Inflammatory macrophage treated with lipopolysaccharide for 1 hour (primary cell): ENCODE measurements at regions not wholly inside any gene's neighbourhood (a gene's known extent, or its start where the extent isn't known, plus 50 kb on each side); places are given as distances from the start of the nearest gene placed in this dataset.
"Not testable (repeated sequence)": the region's sequence is repeated elsewhere in the genome, so short reads cannot be mapped to it uniquely, and the experiment has no call there.

Experiments
- DNase-seq, 2 donors: peaks; one replicate each; pipeline ENCODE4 v3.0.0-alpha.2; 2020 to 2022

DNA sequence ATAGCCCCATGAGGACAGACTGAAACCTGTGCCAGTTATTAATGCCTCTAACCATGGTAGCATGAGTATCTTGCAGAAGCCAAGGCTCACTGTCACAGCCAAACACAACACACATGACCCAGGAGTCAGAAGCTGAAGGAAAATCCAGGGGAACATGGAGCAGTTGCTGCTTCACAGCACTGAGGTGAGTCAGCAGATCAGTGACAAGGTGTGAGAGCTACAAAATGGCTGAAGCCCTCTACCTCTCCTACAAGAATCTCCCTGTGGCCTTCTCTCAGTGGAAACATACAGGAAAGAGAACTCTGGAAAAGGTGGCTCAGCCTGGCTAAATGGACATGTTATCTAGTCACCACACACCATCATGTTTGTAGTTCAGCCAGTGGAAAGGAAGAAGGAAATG, 93.5 kb downstream of the NAB1 start:
- DNase-seq, result no peak

DNA sequence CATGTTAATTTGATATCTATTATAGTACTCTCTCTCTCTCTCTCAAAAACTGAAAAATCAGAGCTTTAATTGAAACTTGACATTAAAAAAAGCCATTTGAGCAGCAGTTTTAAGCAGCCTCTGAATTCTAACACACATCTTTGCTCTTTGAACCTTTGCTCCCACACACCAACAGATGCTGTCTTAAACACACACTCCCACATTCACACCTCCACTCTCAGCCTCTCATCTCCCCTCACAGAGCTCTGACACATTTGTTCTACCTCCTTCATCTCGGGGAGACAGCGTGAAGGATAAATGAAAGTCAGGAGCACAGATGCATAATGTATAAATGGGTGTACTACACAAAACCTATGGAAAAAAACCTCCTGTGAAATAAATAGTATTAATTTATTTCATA, 95.2 kb downstream of the NAB1 start:
- no peak for DNase-seq

DNA sequence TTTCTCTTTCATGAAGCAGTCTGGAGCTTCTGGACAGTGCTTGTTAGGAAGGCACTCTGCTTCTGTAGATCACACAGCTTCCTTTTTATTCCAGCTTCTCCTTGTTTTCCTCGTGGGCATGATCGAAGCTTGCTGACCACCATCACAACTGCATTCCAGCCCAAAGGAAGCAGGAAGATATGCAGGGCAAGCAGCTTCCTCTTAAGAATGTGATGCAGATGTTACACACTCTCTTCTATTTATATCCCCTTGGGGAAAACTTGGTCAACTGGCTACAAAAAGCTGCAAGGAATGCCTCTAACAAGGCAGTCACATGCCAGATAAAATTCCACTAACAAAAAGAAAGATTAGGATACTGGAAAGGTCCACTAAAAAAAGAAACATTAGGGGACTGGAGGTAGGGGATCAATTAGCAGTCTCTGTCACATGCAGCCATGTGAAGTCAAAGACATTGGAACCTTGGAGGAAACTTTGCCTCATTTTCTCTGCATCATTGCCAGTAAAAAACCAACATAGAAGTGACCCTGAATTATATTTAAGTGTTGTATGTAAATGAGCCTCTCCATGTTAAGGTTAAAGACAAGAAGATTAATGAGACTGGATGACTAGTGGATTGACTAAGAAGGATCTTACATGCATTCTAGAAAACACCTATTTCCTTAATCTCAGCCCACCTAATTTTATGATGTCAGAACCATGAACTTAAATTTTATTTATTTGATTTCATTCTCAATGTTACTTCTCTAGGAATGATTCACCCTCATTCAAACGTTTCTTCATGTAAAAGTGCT, 98.3 kb downstream of the NAB1 start:
- peak in 1 of 2 donors; percentile 11 for DNase-seq

DNA sequence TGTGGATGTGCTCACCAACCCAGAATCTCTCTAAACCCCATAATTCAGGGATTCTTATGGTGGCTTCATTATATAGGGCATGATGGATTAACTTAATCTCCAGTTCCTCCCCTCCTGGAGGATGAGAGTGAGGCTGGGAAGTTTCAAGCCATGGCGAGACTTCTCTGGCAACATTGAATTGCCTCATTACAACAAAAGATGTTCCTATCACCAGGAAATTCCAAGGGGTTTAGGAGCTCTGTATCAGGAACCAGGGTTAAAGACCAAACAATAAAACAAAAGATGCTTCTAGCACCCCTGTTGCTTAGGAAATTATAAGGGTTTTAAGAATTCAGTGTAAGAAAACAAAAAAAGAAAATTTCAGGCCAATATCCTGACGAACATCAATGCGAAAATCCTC, 100.1 kb downstream of the NAB1 start:
- DNase-seq, result no peak

DNA sequence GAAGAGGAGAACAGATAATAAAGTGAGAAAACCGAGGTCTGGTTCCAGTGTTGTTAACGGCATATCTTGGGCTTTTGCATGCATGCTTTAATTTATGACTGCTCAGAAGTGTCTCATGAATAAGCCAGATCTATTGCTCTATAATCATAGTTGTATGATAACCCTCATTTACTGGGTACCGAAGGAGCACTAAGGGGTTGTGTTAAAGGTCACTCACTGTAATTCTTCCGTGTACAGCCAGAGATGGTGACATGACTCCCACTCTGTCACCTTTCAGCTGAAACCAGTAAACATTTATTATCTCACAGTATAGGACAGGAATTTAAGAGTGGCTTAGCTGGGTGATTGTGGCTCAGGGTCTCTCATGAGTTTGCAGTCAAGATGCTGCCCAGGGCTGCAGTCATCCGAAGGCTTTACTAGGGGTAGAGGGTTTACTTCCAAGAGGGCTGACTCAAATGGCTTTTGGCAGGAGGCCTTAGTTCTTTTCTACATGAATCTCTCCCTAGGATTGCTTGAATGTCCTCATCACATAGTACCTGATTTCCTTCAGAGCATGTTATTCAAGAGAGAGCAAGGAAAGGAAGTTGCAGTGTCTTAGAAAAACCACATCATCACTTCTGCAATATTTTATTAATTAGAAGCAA, 107.0 kb downstream of the NAB1 start:
- DNase-seq, result no peak

DNA sequence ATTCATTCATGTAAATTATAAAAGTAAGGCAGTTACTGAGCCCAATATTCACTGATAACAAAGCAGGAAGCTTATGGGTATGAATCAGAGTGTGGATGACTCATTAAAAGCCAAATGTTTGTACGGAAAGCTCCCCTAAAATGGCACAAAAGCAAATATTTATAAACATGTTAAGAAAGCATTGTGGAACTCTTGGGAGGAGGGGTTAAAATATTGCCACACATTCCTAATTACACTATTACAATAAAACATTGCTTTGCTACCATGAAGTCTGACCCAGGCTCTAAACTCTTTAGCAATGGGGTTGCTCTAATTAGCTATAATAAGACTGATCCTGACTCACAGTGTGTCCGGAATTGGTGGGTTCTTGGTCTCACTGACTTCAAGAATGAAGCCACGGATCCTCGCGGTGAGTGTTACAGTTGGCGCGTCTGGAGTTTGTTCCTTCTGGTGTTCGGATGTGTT, 110.9 kb downstream of the NAB1 start:
- peak; percentile 46 to 71 for DNase-seq

DNA sequence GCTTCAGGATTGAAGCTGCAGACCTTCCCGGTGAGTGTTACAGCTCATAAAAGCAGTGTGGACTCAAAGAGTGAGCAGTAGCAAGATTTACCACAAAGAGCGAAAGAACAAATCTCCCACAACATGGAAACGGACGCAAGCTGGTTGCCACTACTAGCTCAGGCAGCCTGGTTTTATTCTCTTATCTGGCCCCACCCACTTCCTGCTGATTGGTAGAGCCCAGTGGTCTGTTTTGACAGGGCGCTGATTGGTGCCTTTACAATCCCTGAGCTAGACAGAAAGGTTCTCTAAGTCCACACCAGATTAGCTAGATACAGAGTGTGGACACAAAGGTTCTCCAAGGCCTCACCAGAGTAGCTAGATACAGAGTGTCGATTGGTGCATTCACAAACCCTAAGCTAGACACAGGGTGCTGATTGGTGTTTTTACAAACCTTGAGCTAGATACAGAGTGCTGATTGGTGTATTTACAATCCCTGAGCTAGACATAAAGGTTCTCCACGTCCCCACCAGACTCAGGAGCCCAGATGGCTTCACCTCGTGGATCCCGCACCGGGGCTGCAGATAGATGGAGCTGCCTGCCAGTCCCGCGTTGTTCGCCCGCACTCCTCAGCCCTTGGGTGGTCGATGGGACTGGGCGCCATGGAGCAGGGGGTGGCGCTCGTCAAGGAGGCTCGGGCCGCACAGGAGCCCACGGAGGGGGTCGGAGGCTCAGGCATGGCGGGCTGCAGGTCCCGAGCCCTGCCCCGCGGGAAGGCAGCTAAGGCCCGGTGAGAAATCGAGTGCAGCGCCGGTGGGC, 111.7 kb downstream of the NAB1 start:
- not testable (repeated sequence) for DNase-seq

DNA sequence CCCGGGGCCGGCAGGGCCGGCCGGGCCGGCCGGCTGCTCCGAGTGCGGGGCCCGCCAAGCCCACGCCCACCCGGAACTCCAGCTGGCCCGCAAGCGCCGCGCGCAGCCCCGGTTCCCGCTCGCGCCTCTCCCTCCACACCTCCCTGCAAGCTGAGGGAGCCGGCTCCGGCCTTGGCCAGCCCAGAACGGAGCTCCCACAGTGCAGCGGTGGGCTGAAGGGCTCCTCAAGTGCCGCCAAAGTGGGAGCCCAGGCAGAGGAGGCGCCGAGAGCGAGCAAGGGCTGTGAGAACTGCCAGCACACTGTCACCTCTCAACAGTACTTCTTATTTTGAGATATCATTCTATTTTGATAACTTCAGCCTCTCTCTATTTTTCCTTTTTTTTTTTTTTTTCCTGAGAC, 112.3 kb downstream of the NAB1 start:
- DNase-seq, result not testable (repeated sequence)

DNA sequence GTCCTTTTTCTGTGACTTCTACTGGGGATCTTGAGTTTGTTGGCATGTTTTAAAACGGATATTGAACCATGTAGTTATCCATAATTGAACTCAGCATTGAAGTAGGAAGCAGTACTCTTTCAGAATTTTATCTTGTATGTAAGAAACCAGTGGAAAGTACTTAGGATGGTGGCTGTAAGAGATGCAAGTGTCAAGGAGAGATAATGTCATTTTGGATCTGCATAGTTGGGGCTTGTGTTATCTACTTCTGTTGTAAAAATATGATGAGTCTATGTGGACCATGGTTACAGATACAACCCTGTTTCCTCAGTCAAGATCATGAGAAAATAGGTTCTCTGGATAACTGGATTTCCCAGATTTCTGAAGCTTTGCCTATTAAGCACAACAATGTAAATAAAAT, 113.7 kb downstream of the NAB1 start:
- no peak for DNase-seq

DNA sequence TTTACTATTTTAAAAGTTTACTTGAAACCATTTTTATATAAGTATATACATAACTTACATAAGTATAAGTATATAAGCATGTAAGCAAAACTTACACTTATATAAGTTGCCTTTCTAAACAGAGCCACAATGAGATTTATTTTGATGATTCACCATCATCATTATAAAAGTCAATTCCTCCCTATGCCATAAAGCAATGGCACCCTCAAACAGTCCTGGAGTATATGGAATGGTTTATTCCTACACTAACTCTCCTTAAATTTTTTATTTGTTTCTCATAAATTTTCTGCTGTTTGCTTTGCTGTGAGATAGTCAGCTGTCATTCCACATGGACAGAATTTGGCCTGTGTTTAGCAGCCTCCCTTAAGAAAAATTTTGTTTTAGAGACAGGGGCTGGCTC, 114.2 kb downstream of the NAB1 start:
- no peak for DNase-seq

DNA sequence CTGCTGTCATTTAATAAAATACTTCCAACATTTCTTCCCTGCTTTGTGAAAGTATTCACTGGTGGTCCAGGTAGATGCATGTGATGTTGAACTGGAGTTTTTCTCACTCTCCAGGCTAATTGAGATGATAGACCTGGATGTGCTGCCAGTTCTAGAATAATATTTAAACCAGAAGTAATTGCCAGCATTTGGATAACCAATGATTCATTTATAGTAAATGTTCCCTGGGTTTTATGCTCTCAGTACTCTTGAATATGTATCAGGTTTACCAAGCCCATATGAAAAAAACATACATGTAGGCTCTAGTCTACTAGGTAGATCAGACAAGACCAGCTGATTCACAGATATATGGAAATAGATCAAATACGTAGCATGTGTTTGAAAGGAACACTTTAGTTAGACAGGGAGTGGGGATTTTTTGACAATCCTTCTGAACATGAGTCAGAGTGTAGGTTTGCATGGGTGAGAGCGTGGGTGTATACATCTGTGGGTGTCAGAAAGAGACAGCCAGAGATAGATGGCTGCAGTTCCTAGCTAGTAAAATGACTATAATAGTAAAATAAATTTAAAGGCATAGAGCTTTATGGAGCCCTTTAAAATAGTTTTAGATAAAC, 115.1 kb downstream of the NAB1 start:
- DNase-seq, result peak; percentile 10 to 25

DNA sequence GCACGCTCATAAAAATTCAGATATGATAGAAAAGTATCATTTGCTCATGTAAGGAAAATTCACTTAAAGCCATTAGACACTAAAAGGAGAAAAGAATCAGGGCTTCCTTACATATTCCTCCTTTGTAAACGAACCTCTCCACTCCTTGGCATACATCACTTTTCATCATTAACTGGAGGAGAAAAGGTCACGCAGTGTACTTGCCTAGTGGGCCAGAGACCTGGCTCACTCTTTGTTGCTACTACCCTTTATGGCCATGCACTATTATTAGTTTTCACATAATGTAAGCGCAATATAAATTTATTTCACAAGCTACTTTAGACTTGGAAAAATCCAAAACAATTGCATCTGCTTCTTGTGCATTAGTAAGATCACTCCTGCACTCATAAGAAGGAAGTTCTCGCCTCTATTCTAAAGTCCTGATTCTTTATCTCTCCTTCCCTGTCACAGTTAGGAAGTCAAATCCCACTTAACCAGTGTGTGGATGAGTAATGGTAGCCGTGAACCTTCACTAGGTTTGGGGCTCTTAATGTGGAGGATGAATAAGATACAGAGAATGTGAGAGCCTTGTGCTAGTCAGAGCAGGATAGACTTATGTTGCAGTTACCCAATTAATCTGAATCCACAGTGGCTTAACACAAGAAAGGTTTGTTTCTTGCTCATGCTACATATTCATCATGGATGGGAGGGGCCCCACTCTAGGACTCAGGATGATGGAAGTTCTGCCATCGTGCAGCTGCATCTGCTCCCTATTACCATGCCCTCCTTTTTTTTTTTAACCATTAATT, 115.0 kb upstream of the GLS start:
- no peak for DNase-seq

DNA sequence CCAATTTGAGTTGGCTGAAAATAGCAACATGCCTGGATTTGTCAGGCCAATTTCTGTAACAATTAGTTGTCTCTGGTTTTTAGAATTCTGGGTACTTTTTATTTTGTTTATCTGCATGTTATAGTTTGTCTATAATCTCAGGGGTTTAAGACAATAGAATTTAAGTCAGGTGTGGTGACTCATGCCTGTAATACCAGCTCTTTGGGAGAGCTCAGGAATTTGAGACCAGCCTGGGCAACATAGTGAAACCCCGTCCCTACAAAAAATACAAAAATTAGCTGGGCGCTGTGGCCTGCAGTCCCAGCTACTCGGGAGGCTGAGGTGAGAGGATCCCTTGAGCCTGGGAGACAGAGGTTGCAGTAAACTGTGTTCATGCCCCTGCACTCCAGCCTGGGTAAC, 114.4 kb upstream of the GLS start:
- no peak for DNase-seq

DNA sequence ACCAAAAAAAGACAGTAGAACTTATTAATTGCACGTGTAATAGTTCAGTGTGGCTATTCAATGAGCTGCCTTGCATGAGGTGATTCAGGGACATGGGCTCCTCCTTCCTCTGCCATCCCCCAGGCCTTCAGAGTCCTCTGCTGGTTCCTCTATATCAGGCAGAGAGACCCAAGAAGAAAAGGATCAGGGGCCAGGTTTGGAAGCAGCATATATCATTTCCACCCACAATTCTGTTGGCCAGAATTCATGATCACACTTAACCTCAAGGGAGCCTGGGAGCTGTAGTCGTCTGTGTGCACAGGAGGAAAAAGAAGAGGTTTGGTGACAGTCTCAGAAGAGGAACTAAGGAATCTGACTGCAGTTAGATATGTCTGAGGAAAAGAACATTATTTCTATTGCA, 114.0 kb upstream of the GLS start:
- DNase-seq, result peak in 1 of 2 donors; percentile 12

DNA sequence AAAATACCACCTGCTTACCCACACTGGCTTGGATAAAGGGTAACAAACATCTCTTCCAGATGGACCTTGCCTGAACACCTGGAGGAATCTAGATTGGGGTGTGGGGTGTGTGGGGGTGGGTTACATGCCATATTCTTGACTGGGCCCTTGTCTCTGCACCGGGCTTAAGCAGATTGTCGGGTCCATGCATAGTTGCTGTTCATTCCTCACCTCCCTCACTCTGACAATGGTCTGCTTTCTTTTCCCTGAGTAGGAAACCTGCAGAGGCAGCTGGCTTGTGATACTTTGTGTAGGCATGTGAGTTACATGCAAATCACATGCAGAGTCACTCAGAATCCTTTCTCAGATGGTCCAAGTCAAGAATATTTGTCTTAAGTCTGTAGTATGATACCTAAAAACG, 112.8 kb upstream of the GLS start:
- DNase-seq, result no peak

DNA sequence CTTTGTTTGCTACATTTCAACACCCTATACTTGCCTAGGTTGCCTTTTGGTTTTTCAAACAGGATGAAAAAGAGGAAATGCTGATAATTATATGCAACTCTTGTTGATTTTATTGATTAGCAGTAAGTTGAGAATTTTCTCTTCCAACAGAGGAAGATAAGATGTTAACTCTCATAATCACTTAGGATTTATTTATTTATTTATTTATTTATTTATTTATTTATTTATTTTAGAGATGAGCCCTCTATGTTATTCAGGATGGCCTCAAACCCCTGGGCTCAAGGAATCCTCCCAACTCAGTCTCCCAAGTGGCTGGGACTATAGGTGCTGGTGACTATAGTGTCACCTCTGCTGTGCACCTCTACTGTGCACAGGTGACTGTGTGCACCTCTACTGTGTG, 111.4 kb upstream of the GLS start:
- no peak for DNase-seq

DNA sequence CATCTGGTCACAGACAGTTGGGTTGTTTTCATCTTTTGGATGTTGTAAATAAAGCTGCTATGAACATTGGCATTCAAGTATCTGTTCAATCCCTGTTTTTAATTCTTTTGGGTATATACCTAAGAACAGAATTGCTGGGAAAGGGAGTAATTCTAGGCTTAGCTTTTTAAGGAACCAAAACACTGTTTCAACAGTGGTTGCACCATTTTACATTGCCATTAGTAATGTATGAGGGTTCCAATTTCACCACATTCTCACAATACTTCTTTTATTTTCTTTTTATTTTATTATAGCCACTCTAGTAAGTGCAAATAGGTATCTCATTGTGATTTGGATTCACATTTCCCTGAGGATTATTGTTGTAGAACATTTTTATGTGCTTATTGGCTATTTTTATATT, 108.9 kb upstream of the GLS start:
- peak; percentile 34 to 48 for DNase-seq

DNA sequence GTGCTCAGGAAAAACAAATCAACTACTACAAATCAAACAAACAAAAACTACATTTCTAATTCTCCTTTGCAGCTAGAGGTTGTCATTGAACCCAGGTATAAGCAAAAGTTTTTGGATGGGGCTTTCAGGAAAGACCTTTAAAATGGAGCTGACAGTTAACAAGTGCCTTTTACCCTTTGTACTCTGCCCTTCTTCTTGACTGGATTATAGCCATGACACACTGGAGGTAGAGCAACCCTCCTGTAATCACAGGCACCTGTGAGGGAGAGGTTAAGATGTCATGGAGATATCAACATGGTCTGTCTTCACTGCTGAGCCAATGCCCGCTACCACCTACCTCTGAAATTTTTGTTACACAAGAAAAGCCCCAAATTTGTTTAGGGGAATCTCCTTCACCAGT, 100.0 kb upstream of the GLS start:
- DNase-seq, result no peak

DNA sequence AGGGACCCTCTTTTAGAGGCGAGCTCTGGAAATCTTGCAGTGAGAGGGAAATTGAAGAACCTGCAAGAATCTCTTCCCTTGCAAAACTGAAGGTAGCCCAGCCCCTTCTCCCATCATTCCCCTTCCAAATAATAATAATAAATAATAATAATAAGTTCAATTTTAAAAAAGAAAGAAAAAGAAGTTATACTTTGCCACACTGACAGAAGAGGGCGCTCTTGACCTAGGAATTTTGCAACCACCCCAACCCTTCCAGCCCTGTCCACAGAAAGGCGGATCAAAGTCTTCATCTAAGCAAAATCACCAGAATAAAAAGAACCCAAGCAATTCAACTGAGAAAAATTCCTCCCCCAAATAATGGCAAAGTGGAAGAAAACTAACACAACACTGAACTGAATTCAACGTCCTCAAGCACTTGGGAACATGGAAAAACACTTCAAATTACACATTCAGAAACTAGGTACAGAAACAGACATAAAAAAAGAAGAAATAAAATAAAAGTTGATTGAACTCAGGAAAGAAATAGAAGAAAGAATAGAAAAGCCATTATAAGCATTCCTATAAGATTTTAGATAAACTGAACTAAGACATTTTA, 98.9 kb upstream of the GLS start:
- DNase-seq, result peak in 1 of 2 donors; percentile 74

DNA sequence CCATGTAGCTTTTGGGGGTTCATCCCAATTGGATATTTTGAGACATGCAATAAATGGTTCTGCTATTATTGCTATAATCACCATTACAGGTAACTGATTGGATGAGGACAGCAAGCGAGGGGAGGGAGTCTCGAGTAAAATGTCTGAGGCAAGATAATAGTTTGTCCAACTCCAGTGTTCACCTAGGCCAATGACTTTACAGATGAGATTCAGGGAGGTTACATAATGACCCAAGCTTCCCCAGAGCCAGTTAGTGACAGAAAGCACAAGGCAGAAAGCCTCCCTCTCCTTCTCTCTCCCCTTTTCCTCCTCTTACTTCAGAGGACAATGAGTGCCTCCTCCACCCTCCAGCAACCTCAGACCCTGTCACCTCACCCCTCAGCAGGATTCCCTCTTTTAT, 98.4 kb upstream of the GLS start:
- DNase-seq, result no peak

DNA sequence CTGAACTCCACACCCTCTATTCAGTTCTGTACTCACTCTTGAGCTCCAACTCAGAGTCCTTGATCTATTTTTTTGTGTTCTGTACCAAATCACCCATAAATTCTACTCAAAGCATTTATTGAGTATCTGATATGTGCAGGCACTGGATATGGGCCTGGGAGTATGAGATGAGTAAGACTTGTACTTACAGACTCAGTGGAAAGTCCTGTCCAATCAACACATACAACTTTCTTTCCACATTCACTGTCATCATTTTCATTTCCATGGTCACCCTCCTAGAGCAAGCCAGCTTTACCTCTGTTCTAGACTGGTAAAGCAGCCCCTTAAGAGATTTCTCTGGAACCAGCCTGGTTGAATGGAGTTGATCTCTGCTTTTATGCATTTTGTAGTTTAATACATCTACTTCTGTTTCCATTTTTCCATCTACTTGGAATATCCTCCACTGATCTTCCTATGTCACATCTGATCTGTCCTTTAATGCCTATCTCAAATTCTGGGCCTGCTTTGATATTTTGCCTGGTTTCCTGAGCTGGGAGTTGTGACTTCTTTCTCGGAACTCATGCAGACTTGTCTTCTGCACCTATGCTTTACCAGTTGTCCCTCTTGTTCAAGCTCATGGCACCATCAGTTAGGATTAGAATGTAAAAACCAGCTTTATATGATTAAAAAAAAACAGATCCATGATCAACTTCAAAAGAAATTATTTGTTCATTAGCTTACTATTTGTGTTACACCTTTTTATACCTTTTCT, 96.9 kb upstream of the GLS start:
- DNase-seq, result no peak
